DMS53 treated with DMSO at 0.1 percent for 48 hours (cell line): ENCODE measurements at regions not wholly inside any gene's neighbourhood (a gene's known extent, or its start where the extent isn't known, plus 50 kb on each side); places are given as distances from the start of the nearest gene placed in this dataset.
"Not testable (repeated sequence)": the region's sequence is repeated elsewhere in the genome, so short reads cannot be mapped to it uniquely, and the experiment has no call there.

Experiments used
- DNase-seq: peaks from one replicate; lab custom pipeline; 2025; ENCODE audit not compliant: unreplicated experiment; lab: John Stamatoyannopoulos, UW

GRCh38 chr20:17837179-17837578 lies 131.4 kb downstream of the SNX5 start:
- DNase-seq, result no peak

GRCh38 chr20:17836303-17836861 lies 132.2 kb downstream of the SNX5 start:
- DNase-seq, result no peak

- no peak for DNase-seq
Observed at GRCh38 chr20:17835934-17836300, 132.7 kb downstream of the SNX5 start.

GRCh38 chr20:17835240-17835933 lies 133.2 kb downstream of the SNX5 start:
- DNase-seq, result no peak

- DNase-seq, result no peak
Observed at GRCh38 chr20:17834804-17835203, 133.8 kb downstream of the SNX5 start.

- no peak for DNase-seq
Observed at GRCh38 chr20:17833036-17833674, 133.4 kb downstream of the BANF2 start.

GRCh38 chr20:17832236-17832915 lies 132.6 kb downstream of the BANF2 start:
- no peak for DNase-seq

GRCh38 chr20:17828598-17829144 lies 128.9 kb downstream of the BANF2 start:
- DNase-seq, result no peak

- no peak for DNase-seq
Observed at GRCh38 chr20:17827759-17828559, 128.2 kb downstream of the BANF2 start.

- DNase-seq, result no peak
Observed at GRCh38 chr20:17827079-17827478, 127.3 kb downstream of the BANF2 start.

- no peak for DNase-seq
Observed at GRCh38 chr20:17825960-17826843, 126.4 kb downstream of the BANF2 start.

- no peak for DNase-seq
Observed at GRCh38 chr20:17825252-17825959, 125.6 kb downstream of the BANF2 start.

GRCh38 chr20:17824676-17825251 lies 125.0 kb downstream of the BANF2 start:
- DNase-seq, result no peak

- peak; percentile 44 for DNase-seq
Observed at GRCh38 chr20:17823409-17824144, 123.8 kb downstream of the BANF2 start.

- DNase-seq, result peak; percentile 5
Observed at GRCh38 chr20:17822540-17823408, 123.0 kb downstream of the BANF2 start.

- DNase-seq, result peak; percentile 39
Observed at GRCh38 chr20:17822039-17822438, 122.3 kb downstream of the BANF2 start.

- DNase-seq, result not testable (repeated sequence)
Observed at GRCh38 chr20:17821606-17822005, 121.8 kb downstream of the BANF2 start.
